Ovary (tissue), 3 donors: ENCODE measurements at regions not wholly inside any gene's neighbourhood (a gene's known extent, or its start where the extent isn't known, plus 50 kb on each side); places are given as distances from the start of the nearest gene placed in this dataset.

ENCODE experiments used
- CTCF ChIP-seq, 3 donors: fragments of 450-650 bp in 2 of 3; fragments of 200-600 bp in 1 of 3; IDR thresholded peaks; one replicate each; pipeline versions ENCODE4 v1.5.1 to v1.8.0; 2016 to 2022; ENCODE audit warnings: antibody characterized with exemption in 3 of 3, mild to moderate bottlenecking in 1 of 3
- EP300 ChIP-seq: sonication (generic); formaldehyde crosslinking; IDR thresholded peaks from one replicate; pipeline ENCODE4 v1.6.1; 2017; ENCODE audit warnings: antibody characterized with exemption
- POLR2A ChIP-seq: fragments of 450-650 bp; IDR thresholded peaks from one replicate; pipeline ENCODE4 v1.6.1; 2017; ENCODE audit warnings: antibody characterized with exemption, mild to moderate bottlenecking, moderate library complexity
- donor health status: DM: no; HTN: no; CAD: no.

- no peak for TF ChIP-seq EP300
- no peak for TF ChIP-seq CTCF (IDR thresholded peaks at IDR 0.05)
- TF ChIP-seq POLR2A, result no peak
Observed at GRCh38 chr2:8416001-8416571, 265.8 kb upstream of the ID2 start.
